HG03469 (cell line): ENCODE measurements at regions not wholly inside any gene's neighbourhood (a gene's known extent, or its start where the extent isn't known, plus 50 kb on each side); places are given as distances from the start of the nearest gene placed in this dataset.
"Not testable (repeated sequence)": the region's sequence is repeated elsewhere in the genome, so short reads cannot be mapped to it uniquely, and the experiment has no call there.

Experiments used
- ATAC-seq: cut with Tn5 transposase; IDR thresholded peaks from one replicate; pipeline ENCODE4 v1.9.1; 2021; ENCODE audit warnings: mild to moderate bottlenecking, moderate library complexity, moderate number of reproducible peaks; ENCODE audit not compliant: unreplicated experiment

DNA sequence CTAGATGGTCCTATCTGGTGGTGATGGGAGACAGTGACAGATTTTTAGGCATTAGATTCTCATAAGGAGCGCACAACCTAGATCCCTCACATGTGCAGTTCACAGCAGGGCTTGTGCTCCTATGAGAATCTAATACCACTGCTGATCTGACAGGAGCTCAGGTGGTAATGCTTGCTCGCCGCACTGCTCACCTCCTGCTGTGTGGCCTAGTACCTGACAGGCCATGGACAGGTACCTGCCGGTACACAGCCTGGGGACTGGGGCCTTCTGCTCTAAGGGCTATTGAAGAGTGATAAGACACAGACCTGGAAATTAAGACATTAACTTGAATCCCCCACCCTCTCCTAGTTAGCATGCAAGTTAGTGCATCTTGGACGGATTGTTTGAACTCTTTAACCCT, 64.4 kb downstream of the KLRB1 start:
- not testable (repeated sequence) for ATAC-seq

DNA sequence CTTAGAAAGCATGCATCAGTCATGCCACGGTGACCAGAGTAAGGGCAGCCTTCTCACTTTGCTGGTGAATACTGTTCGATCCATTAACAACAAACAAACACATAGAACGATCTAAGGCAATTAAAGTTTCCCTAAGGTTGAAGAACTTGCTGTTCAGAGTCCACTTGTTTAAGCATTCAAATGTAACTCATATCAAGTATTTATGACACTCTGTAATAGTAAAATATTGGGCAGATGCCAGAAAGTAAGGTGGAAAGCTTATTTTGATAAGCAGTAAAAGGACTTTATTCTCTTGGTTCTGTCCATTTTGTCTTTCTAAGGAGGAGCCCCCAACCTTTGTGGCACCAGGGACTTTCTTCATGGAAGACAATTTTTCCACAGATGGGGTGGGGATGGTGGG, 64.9 kb downstream of the KLRB1 start:
- ATAC-seq = not testable (repeated sequence)

DNA sequence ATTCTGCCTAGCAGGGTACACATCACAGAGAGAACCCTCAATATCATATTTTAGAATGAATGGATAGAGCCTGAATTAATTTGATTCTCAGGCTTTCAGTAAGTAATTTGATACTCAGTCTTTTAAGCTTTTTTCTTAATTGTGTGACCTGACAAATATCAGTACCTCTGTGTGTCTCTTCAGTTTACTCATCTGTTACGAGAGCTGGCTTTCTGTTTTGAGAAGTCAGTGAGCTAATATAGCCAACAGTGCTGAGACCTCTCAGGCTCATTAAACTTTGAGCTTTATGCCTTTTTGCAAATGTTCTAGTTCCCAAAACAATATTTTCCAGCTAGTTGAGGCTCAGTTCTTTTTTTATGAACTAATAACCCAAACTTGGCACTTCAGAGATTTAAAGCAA, 91.8 kb downstream of the KLRB1 start:
- ATAC-seq = not testable (repeated sequence)

DNA sequence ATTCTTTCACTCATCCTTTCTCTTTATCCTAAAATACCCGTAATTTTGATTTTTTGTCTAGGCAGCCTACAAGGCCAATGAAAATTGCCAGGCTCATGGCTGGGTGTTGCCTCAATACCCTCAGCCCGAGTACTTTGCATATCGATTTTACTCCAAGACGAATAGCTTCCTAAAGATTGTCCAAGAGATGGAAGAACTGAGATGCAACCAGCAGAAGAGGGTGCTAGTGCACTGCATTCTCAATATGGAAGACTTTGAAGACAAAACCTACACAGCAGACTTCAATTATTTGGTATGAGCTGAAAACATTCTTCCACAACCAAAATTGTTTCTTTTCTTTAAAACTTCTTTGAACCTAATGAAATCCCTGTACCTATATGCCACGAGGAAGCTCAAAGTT, 95.0 kb downstream of the KLRB1 start:
- ATAC-seq = not testable (repeated sequence)

DNA sequence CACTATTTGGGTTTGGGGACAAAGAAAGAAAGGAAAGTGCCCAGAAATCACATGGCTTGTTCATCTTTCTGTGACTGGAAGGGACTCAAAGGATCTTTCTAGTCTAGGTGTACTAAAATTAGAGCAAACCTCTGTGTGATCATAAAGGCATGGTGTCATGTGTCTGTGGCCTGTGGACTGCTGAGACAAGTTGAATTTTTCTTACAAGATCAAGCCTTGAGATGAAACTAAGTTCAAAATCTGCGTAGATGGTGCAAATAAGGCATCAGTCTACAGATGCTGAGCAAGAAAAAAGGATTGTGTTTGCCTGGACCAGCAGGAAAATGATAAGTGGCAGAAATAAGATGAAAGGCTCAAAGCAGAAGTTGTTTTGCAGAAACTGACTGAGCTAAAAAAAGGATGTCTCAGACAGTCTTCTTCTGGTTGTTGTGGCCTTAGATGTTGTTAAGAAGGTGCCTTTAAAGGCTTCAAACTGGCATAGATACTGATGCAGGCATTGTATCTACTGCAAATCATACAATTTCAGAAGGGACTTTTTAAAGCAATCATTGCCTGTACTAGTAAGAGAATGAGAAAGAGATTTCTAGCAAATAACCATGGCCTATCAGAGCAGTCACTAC, 97.2 kb downstream of the KLRB1 start:
- ATAC-seq = not testable (repeated sequence)

DNA sequence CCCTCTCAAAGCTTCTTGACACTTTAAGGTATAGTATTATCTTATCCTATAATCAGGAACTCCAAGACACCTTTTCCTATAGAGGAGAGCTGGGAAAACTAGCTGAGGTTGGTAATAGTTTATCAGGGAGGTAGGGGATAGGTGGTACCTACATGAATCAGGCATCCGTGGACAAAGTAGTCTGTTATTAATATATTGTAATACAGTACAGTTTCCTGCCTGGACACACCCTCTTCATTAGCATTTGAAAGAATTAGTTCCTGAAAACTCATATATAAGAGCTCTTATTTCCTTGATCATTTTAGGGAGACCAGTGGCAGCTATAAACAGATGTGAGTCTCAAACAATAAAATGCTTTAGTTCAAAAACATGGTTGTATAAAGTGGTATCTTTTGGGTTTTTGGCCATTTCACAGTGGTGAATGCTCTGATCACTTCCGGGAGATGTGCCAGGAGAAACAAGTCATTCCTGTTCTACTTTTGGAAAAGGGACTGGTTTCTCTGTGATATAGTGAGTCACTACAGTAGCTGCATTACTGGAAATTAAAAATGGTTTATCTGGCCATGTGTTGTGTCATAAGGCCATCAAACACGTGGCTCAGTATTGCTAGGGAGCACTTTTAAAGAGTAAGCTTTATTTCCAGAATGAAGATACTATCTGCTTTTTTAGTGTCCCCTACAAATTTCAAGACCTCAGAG, 98.1 kb downstream of the KLRB1 start:
- no peak for ATAC-seq

DNA sequence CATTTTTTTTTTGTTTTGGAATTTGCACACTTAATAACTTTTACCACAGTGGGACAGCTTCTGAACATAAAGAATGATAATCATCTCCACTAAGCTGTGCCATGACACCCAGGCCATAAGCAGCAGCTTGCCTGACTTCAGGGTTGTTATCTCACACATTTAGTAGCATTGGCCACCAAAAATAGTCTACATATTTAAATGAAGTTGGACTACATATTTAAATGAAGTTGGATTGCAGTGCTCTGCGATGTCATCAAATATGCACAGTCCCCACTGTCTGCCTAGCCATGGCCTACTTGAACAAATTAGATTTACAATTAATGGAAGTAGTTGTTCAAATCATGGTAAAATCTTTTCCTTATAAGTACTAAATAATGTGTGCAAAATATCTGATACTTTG, 101.0 kb downstream of the KLRB1 start:
- no peak for ATAC-seq

DNA sequence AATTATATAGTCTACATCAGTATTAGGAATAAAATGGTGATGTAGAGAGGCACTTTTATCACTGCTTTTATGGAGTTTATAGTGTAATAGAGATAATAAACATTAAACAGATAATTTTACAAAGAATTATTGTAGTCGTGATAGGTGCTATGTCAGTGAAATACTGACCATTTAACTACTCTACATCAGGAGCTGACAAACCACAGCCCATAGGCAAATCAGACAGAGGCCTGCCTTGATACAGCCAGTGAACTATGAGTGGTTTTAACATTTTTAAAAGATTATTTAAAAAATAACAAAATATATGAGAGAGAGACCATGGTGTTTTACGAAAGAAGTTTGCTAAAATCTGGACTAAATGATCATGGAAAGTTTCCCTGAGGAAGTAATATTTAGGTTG, 104.3 kb downstream of the KLRB1 start:
- not testable (repeated sequence) for ATAC-seq

DNA sequence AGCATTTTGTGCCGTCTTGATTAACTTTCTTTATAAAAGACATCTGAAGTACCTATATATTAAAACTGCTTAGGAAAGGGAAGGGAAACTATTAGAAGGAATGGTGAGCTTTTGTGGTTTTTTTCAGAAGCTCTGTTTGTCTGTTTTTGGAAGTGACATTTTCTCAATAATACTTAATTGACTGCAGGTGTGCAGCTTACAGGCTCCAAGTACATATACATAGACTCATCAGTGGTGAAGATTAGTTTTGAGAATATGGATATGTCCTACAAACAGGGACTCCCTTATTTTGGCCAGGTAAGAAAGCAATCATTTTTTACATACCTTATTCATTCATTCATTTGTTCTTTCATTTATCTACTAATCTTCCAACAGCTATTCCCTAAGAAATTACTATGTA, 104.9 kb downstream of the KLRB1 start:
- not testable (repeated sequence) for ATAC-seq

DNA sequence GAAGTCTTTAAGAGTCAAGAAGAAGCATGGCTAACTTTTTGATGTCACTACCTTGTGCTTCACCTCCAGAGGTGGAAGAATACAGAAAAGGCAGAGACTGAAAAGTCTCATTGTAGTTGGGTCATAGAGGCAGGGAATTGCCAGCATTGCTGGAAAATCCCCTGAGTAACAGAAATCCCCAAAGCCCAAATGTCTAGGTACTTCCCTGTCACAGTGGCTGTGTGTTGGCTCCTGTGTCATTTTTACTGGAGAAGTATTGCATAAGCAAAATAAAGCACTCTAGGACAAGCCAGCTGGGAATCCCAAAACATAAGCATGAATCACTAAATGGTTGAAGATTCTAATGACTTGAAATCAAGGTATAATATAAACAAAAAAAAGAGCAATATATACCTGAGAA, 114.4 kb downstream of the KLRB1 start:
- ATAC-seq = not testable (repeated sequence)

DNA sequence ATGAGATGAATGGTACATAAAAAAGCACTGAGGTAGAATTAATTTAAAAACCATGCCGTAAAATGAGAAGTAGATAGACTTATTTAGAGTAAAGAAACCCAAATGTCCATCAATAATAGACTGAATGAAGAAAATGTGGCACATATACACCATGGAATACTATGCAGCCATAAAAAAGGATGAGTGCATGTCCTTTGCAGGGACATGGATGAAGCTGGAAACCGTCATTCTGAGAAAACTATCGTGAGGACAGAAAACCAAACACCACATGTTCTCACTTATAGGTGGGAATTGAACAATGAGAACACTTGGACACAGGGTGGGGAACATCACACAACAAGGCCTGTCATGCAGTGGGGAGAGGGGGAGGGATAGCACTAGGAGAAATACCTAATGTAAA, 126.4 kb downstream of the KLRB1 start:
- not testable (repeated sequence) for ATAC-seq

DNA sequence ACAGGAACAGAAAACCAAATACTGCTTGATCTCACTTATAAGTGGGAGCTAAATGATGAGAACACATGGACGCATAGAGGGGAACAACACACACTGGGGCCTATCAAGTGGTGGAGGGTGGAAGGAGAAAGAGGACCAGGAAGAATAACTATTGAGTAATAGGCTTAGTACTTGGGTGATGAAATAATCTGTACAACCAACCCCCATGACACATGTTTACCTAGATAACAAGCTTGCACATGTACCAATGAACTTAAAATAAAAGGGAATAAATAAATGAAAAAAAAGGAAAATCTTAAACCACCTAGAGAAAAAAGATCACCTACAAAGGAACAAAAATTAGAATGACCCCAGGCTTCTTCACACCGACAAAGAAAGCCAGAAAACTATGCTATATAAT, 133.5 kb downstream of the KLRB1 start:
- not testable (repeated sequence) for ATAC-seq

DNA sequence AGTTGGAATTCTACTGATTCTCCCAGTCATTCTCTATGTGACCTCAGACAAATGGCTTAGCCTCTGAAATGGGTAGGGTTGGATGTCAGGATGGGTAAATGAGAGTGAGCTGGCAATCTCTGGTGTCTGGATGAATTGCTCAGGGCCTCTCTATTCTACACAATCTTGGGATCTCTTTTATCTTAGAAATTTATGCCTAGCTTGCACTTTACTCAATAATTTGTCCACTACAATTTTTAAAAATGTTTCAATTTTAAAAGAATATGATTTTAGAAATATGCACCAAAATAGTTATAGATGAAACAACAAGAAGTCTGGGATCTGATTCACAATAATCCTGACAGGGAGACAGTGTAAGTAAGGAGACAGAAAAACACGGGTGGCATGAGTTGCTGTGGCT, 134.1 kb downstream of the KLRB1 start:
- not testable (repeated sequence) for ATAC-seq

DNA sequence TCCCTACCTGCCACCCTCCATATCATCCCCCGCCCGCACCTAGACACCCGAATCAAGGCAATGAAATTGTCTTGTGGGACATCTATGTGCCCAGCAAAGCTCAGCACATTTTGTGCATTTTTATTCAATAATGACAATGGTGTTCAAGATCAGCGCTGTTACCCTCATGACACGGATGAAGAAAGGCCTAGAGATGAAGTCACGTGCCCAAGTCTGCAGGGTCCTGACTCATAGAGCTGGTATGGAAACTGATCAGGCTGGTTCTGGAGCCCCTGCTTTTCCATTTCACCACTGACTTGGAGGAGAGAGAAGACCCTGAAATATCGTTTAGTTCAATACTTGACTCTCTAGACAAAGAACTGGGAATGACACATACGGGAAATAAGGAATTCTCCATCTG, 136.2 kb downstream of the KLRB1 start:
- not testable (repeated sequence) for ATAC-seq

DNA sequence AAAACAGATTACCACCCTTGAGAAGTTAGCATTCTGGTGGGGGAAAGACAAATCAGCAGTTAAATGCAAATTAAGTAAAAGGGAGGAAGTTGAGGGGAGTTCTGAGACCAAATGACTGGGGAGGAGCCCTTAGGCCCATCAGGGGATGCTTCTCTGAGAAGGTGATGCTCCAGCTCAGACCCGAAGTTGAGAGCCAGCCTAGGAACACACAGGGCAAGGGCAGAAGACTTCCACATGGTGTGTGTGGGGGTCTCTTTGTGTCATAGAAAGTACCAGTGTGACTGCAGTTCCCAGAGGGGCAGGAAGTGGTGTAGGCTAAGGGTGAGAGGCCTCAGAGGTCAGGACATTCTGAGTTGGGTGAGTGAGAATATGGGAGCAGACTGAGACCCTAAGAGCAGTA, 137.3 kb downstream of the KLRB1 start:
- not testable (repeated sequence) for ATAC-seq

DNA sequence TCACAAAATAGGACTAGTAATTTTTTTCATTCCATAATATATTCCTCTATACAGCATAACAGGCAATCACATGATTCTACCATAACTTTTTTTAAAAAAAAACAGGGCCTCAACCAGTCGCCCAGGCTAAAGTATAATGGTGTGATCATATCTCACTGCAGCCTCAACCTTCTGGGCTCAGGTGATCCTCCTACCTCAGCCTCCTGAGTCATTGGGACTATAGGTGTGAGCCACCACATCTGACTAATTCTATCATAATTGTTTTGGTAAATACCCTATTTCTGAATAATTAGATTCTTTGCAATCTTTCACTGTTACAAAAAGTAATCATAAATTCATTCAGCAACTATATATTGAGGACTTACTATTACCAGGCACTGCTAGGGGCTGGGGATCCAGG, 137.8 kb downstream of the KLRB1 start:
- not testable (repeated sequence) for ATAC-seq

DNA sequence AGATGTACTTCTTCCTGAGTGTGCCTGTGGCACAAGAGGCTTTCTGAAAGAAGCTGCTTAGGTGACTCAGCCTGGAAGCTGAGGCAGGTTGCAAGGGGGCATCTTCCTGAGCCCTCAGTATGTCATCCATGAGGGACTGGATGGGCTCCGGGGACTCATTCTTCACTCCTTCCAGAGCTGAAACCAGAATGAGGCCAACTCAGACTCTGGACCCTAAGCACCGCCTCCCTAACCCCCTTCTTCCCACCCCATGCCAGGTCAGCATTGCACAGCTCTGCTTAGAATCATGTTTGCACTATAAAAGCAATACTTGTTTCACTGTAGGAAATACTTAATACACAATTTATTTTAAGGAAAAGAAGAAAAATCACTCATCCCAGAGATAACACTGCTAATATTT, 138.3 kb downstream of the KLRB1 start:
- ATAC-seq = not testable (repeated sequence)

DNA sequence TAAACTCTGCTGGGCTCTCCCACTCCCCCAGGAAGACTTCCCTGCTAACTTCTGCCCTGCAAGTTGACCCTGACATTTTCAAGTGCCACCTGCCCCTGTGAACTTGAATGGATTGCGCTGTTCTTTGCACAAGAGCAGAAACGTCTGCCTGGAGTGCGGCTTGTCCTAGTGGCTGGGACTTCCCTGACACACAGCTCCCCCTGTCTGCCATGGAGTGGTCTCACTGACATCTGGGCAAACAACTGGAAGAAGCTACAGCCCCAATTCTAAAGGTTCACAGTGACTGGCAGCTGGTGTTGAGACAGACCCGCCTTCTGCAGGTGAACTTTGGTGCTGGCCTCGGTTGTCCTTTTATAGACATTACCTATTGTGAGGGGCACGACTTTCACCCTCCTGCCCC, 138.7 kb downstream of the KLRB1 start:
- ATAC-seq = not testable (repeated sequence)

DNA sequence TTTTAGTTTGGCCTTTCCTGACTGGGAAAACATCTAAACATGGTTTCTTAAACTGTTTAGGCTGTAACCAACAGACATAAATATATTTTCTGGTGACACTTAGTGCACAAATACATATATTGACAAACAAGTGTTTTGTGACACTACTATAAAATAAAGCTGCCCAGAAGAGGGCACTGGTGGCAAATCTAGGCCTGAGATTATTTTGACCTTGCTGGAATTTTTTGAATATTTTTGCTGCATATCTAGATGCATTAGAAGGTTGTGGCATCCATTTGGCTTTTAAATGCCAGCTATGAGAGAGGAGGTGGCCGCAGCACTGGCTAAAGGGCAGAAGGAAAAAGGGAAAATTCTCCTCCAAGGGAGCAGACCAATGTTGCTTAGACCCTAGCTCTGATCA, 139.6 kb downstream of the KLRB1 start:
- not testable (repeated sequence) for ATAC-seq

DNA sequence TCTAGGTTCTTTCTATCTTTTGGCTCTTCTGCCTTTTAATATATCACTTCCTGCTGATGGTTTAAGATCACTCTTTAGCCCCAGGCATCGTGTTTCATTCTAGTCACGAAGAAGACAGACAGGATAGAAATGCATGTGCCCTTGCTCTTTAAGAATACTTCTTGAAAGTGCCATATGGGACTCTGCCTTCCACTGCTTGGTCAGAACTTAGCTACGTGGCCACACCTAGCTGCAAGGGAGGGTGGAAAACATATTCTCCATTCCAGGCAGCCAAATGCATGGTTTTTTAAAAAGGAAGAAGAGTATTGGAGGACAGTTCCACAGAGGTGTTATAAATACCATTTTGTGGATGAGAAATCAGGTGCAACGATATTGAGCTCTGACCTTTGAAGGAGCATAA, 143.3 kb downstream of the KLRB1 start:
- no peak for ATAC-seq

DNA sequence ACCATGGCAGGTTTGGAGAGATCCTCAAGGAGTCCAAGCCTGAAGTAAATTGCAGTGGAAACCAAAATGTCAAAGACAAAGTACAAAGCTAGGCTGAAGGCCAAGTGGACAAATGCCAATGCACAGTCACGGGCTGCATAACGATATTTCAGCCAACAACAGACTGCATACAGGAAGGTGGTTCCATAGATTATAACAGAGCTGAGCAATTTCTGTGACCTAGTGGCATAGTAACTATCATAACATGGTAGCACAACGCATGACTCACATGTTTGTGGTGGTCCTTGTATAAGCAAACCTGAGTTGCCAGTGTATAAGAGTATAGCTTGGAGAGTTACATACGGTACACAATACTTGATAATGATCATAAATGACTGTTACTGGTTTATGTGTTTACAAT, 152.2 kb downstream of the KLRB1 start:
- ATAC-seq = not testable (repeated sequence)

DNA sequence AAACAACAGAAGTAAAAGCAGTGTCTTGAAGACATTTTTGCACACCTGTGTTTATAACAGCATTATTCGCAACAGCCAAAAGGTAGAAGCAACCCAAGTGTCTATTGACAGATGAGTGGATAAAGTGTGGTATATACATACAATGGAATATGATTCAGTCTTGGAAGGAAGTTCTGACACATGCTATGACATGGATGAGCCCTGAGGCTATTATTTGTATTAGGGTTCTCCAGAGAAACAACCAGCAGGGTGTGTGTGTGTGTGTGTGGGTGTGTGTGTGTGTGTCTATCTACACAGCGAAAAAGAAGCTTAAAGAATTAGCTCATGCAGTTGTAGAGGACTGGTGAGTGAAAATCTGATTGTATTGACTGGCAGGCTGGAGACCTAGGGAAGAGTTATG, 153.7 kb downstream of the KLRB1 start:
- ATAC-seq = not testable (repeated sequence)
